ENCODE measurements at regions not wholly inside any gene's neighbourhood (a gene's known extent, or its start where the extent isn't known, plus 50 kb on each side); places are given as distances from the start of the nearest gene placed in this dataset.

DNA sequence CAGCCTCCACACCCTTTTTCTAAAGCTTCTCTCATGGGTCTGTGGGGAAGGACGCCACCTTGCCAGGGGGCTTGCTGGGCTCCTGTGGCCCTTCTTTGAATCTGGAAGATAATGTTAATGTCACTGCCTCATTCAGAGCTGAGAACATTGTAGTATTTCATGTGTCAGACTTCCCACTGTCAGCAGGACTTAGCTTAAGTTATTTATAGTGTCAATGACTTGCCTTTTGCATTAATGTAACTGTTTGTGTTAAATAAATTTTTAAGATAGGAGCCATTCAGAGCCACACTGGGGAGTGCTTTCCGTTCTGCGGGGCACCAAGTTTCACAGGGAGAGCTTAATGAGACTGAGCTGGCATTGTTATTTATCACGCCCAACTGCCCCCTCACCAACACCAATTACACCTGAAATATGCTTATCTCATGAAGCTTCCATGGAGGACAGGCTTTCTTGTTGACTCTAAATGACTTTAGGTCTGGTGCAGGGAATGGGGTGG, 226.9 kb upstream of the UBL3 start:
- TF ChIP-seq, protein P1, sequence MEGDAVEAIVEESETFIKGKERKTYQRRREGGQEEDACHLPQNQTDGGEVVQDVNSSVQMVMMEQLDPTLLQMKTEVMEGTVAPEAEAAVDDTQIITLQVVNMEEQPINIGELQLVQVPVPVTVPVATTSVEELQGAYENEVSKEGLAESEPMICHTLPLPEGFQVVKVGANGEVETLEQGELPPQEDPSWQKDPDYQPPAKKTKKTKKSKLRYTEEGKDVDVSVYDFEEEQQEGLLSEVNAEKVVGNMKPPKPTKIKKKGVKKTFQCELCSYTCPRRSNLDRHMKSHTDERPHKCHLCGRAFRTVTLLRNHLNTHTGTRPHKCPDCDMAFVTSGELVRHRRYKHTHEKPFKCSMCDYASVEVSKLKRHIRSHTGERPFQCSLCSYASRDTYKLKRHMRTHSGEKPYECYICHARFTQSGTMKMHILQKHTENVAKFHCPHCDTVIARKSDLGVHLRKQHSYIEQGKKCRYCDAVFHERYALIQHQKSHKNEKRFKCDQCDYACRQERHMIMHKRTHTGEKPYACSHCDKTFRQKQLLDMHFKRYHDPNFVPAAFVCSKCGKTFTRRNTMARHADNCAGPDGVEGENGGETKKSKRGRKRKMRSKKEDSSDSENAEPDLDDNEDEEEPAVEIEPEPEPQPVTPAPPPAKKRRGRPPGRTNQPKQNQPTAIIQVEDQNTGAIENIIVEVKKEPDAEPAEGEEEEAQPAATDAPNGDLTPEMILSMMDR (IDR thresholded peaks at IDR 0.05) = no peak
- no peak for TF ChIP-seq POLR2AphosphoS5 (IDR thresholded peaks at IDR 0.05; ENCODE audit: insufficient read depth in 1 of 2, low read depth in 1 of 2)
